K562 (cell line): ENCODE measurements at regions not wholly inside any gene's neighbourhood (a gene's known extent, or its start where the extent isn't known, plus 50 kb on each side); places are given as distances from the start of the nearest gene placed in this dataset.

Source experiments
- ATAC-seq: fragments of 200-7000 bp; cut with Tn5 transposase; 3 replicates; pipeline ENCODE4 v1.9.1; 2020; ENCODE audit warnings: moderate library complexity
- BruUV-seq: library from RNA; stranded (reverse); fragments of 400-500 nt; replicated peaks from 2 replicates; lab custom pipeline; 2021; lab: Mats Ljungman, UMichigan
- CTCF ChIA-PET: fragments of 300-600 bp; formaldehyde crosslinking; extraction: SDS; loops from one replicate; lab custom pipeline; 2021; ENCODE audit warnings: low intra/inter-chr PET ratio; lab: Yijun Ruan, JAX
- POLR2A ChIA-PET: fragments of 300-600, 350-650 bp; sonication (Branson Sonifier 250); formaldehyde crosslinking; extraction: SDS; loops from one replicate; lab custom pipeline; 2021; ENCODE audit warnings: antibody characterized with exemption, inconsistent platforms; lab: Yijun Ruan, JAX
- DNase-seq, 4 experiments: peaks; one replicate each; pipeline versions ENCODE4 v3.0.0 to v3.0.0-alpha.2; 2011 to 2018; ENCODE audit warnings: low spot score in 3 of 4, mixed read lengths in 3 of 4; ENCODE audit errors: extremely low read depth in 1 of 4
- FAIRE-seq: peaks from 2 replicates; lab custom pipeline; 2011; peaks lifted over from hg19 to GRCh38; lab: Jason Lieb, UNC
- H2AFZ ChIP-seq: 2 replicates; pipeline ENCODE4 v1.6.0; 2011; ENCODE audit warnings: low read depth, low read length, control low read depth, inconsistent platforms
- H3K27ac ChIP-seq: fragments of 200-600 bp; 3 replicates; pipeline ENCODE4 v1.8.0; 2011; ENCODE audit warnings: low read depth, mild to moderate bottlenecking, control low read depth, inconsistent platforms, low read length, moderate library complexity, mixed read lengths; ENCODE audit errors: extremely low read depth
- H3K27me3 ChIP-seq, 2 experiments: fragments of 300-600 bp in 1 of 2; 2 replicates in 1 of 2; 3 replicates in 1 of 2; pipeline versions ENCODE4 v1.6.0 to v1.8.0; 2011; ENCODE audit warnings: inconsistent platforms in 2 of 2, low read length in 2 of 2, mild to moderate bottlenecking in 1 of 2, mixed read lengths in 1 of 2, moderate library complexity in 1 of 2; ENCODE audit not compliant: control insufficient read depth in 2 of 2, insufficient read depth in 2 of 2
- H3K36me3 ChIP-seq: fragments of 300-600 bp; 3 replicates; pipeline ENCODE4 v1.8.0; 2011; ENCODE audit warnings: mild to moderate bottlenecking, low read length, inconsistent platforms; ENCODE audit not compliant: control insufficient read depth, insufficient read depth
- H3K4me1 ChIP-seq, 2 experiments: fragments of 200-600 bp in 1 of 2; replicated peaks in 1 of 2; 2 replicates in 1 of 2; 3 replicates in 1 of 2; pipeline versions ENCODE4 v1.5.1 to v1.8.0; 2011; ENCODE audit warnings: inconsistent platforms in 2 of 2, low read length in 2 of 2, mild to moderate bottlenecking in 1 of 2, mixed read lengths in 1 of 2, moderate library complexity in 1 of 2; ENCODE audit not compliant: control insufficient read depth in 2 of 2, insufficient read depth in 2 of 2
- H3K4me2 ChIP-seq: 2 replicates; pipeline ENCODE4 v1.6.1; 2011; ENCODE audit warnings: low read length, control low read depth, inconsistent platforms, mixed read lengths; ENCODE audit not compliant: insufficient read depth
- H3K4me3 ChIP-seq: fragments of 200-600 bp; sonication (generic), shearing (Covaris generic); 2 replicates; pipeline ENCODE4 v1.5.1; 2016; ENCODE audit warnings: control low read depth, inconsistent platforms
- H3K79me2 ChIP-seq: fragments of 200-600 bp; 3 replicates; pipeline ENCODE4 v1.8.0; 2011; ENCODE audit warnings: low read length, inconsistent platforms; ENCODE audit not compliant: control insufficient read depth, insufficient read depth
- H3K9ac ChIP-seq, 2 experiments: 2 replicates each; pipeline versions ENCODE4 v1.6.0 to v1.6.1; 2011; ENCODE audit warnings: low read depth in 2 of 2, low read length in 2 of 2, control low read depth in 1 of 2, inconsistent platforms in 1 of 2, mild to moderate bottlenecking in 1 of 2, mixed read lengths in 1 of 2; ENCODE audit not compliant: insufficient read depth in 1 of 2
- H3K9me1 ChIP-seq: one replicate; pipeline ENCODE4 v1.6.0; 2011; ENCODE audit warnings: inconsistent platforms, mild to moderate bottlenecking, low read length, moderate library complexity; ENCODE audit not compliant: control insufficient read depth, insufficient read depth
- H3K9me3 ChIP-seq: replicated peaks from 2 replicates; pipeline ENCODE4 v1.5.1; 2011; ENCODE audit warnings: low read depth, low read length, inconsistent platforms; ENCODE audit not compliant: control insufficient read depth, insufficient read depth
- H4K20me1 ChIP-seq: replicated peaks from 2 replicates; pipeline ENCODE4 v1.6.1; 2011; ENCODE audit warnings: low read length, inconsistent platforms, mixed read lengths; ENCODE audit not compliant: control insufficient read depth, insufficient read depth
- BCL6 ChIP-seq: fragments of 250-450 bp; sonication (Bioruptor Pico); IDR thresholded peaks from 2 replicates; pipeline ENCODE4 v1.4.0; 2020
- CEBPG ChIP-seq, 3 experiments: fragments of 200-800 bp in 1 of 3; sonication (Bioruptor generic) in 1 of 3; sonication (generic) in 1 of 3; formaldehyde crosslinking in 1 of 3; IDR thresholded peaks in 2 of 3; conservative IDR thresholded peaks in 1 of 3; 2 replicates each; pipeline versions ENCODE4 v1.6.1 to v1.8.0; 2016 to 2022; ENCODE audit warnings: missing compliant biosample characterization in 2 of 3, missing genetic modification characterization in 2 of 3, mild to moderate bottlenecking in 1 of 3, missing genetic modification reagents in 1 of 3
- FOXA1 ChIP-seq: fragments of 450-650 bp; IDR thresholded peaks from 2 replicates; pipeline ENCODE4 v1.6.1; 2016; ENCODE audit warnings: mild to moderate bottlenecking, borderline replicate concordance
- FOXO4 ChIP-seq: fragments of 450-650 bp; formaldehyde crosslinking; IDR thresholded peaks from 2 replicates; pipeline ENCODE4 v1.4.0; 2020; ENCODE audit warnings: mild to moderate bottlenecking, moderate library complexity
- POU5F1 ChIP-seq: fragments of 150-350 bp; IDR thresholded peaks from 2 replicates; pipeline ENCODE4 v1.6.1; 2014; ENCODE audit warnings: borderline replicate concordance, low read length, low read depth, mild to moderate bottlenecking; ENCODE audit not compliant: partially characterized antibody
- SAP30 ChIP-seq: fragments of 200-600 bp; sonication (generic); IDR thresholded peaks from 2 replicates; pipeline ENCODE4 v1.6.1; 2012; ENCODE audit warnings: borderline replicate concordance, low read depth, mild to moderate bottlenecking, moderate library complexity, low read length, control low read depth, inconsistent platforms; ENCODE audit not compliant: insufficient read depth, poor library complexity, severe bottlenecking
- ZNF274 ChIP-seq: IDR thresholded peaks from 2 replicates; pipeline ENCODE4 v1.6.1; 2011; ENCODE audit warnings: low read depth, mild to moderate bottlenecking, low read length, moderate library complexity, borderline replicate concordance
- ZNF518B ChIP-seq: fragments of 250-450 bp; sonication (Bioruptor Pico); IDR thresholded peaks from 2 replicates; pipeline ENCODE4 v1.5.0; 2021; ENCODE audit warnings: mild to moderate bottlenecking, moderate library complexity
- WGBS: fragments of 100-300 bp; shearing (Covaris generic); methylation state at CpG from one replicate; pipeline ENCODE4 v1.1.6; 2016; ENCODE audit warnings: low coverage, mixed read lengths; ENCODE audit not compliant: insufficient coverage; ENCODE audit errors: missing lambda C conversion rate; 5-methylcytosine and 5-hydroxymethylcytosine counted together
- in situ Hi-C: fragments of 300-500 bp; cut with MboI; formaldehyde crosslinking; loops from 4 replicates; pipeline ENCODE4 v1.15.0; 2018; ENCODE audit warnings: inconsistent platforms, mixed read lengths
- intact Hi-C: fragments of 100-400 bp; cut with micrococcal nuclease; formaldehyde crosslinking; loops from 2 replicates; pipeline ENCODE4 v1.14.2; 2022

GRCh38 chr12:126316411-126316810 lies 1251.2 kb downstream of the AACS start:
- H3K9me1 ChIP-seq: no peaks in the 10 kb centered on the region
- no peak overlapping the region for H2AFZ ChIP-seq
- no peak overlapping the region for H3K9ac ChIP-seq
- no peak for TF ChIP-seq FOXA1
- TF ChIP-seq POU5F1: no peak
- no peak for TF ChIP-seq ZNF274
- POLR2A ChIA-PET: interaction anchor here (0.5 kb wide), 1 partner anchor 963 kb away, joined by 3 read pairs; no protein-coding TSS in a partner anchor
- in situ Hi-C loops: no loop called here
- no peaks in the 10 kb centered on the region for H3K4me1 ChIP-seq
- H4K20me1 ChIP-seq: no peaks in the 10 kb centered on the region
- CTCF ChIA-PET: no interaction called here
- intact Hi-C loops: no loop called here
- H3K4me3 ChIP-seq: no peak overlapping the region
- peaks cover 5% of the 10 kb centered on the region; the same call in 1 of the 2 replicates for H3K9me3 ChIP-seq
- 0% methylated on average over 3 of the region's 3 CpGs for WGBS
- H3K79me2 ChIP-seq: no peaks in the 10 kb centered on the region
- no peak for FAIRE-seq
- DNase-seq: no peak
- H3K4me2 ChIP-seq: no peak overlapping the region
- BruUV-seq: no TSS peak
- ATAC-seq: no peak
- no peaks in the 10 kb centered on the region for H3K36me3 ChIP-seq
- no peaks in the 10 kb centered on the region for H3K27me3 ChIP-seq
- H3K27ac ChIP-seq: no peak overlapping the region

GRCh38 chr12:126337556-126338441 lies 1272.6 kb downstream of the AACS start:
- CTCF ChIA-PET: no interaction called here
- Histone ChIP-seq H3K9me3 (no peaks in the 10 kb centered on the region), H3K9ac (no peak overlapping the region), H3K27ac (no peak overlapping the region), H2AFZ (no peak overlapping the region), H3K36me3 (no peaks in the 10 kb centered on the region), H3K79me2 (no peaks in the 10 kb centered on the region), H3K9me1 (no peaks in the 10 kb centered on the region), H3K27me3 (no peaks in the 10 kb centered on the region), H3K4me3 (no peak overlapping the region), H3K4me2 (no peak overlapping the region), H3K4me1 (no peaks in the 10 kb centered on the region), H4K20me1 (no peaks in the 10 kb centered on the region)
- DNase-seq (no peak), ATAC-seq (no peak), FAIRE-seq (no peak)
- 3% methylated on average over 7 of the region's 7 CpGs for WGBS
- POLR2A ChIA-PET: no interaction called here
- intact Hi-C loops (no loop called here), in situ Hi-C loops (no loop called here)
- BruUV-seq: no TSS peak
- no peak for TF ChIP-seq BCL6 (CRISPR knock-in tag)
- TF ChIP-seq CEBPG (CRISPR knock-in tag; IDR thresholded peaks at IDR 0.05): no peak
- no peak for TF ChIP-seq CEBPG (tag; conservative IDR thresholded peaks at IDR 0.05 in 1 of 2, IDR thresholded peaks at IDR 0.05 in 1 of 2)
- TF ChIP-seq FOXO4 (CRISPR knock-in tag): no peak
- no peak for TF ChIP-seq ZNF518B (CRISPR knock-in tag)
- no peak for TF ChIP-seq SAP30
